Liver (tissue), 8 donors: ENCODE measurements at regions not wholly inside any gene's neighbourhood (a gene's known extent, or its start where the extent isn't known, plus 50 kb on each side); places are given as distances from the start of the nearest gene placed in this dataset.

Experiments
- DNase-seq: peaks from one replicate; pipeline ENCODE4 v3.0.0-alpha.2; 2017; ENCODE audit warnings: low spot score
- H3K27ac ChIP-seq, 2 donors: one replicate each; pipeline ENCODE4 v1.7.0; 2013; ENCODE audit warnings: inconsistent platforms in 2 of 2, low read length in 2 of 2, control low read depth in 1 of 2, low read depth in 1 of 2, mild to moderate bottlenecking in 1 of 2
- H3K27me3 ChIP-seq, 4 donors: one replicate each; pipeline versions ENCODE4 v1.6.1 to v1.7.0; 2013; ENCODE audit warnings: low read length in 3 of 4, inconsistent platforms in 1 of 4, mild to moderate bottlenecking in 1 of 4, moderate library complexity in 1 of 4; ENCODE audit not compliant: control insufficient read depth in 4 of 4, insufficient read depth in 4 of 4
- H3K36me3 ChIP-seq, 4 donors: one replicate each; pipeline versions ENCODE4 v1.6.1 to v1.7.0; 2013; ENCODE audit warnings: low read length in 3 of 4, mild to moderate bottlenecking in 3 of 4, low read depth in 1 of 4, moderate library complexity in 1 of 4; ENCODE audit not compliant: control insufficient read depth in 4 of 4, insufficient read depth in 3 of 4
- H3K4me1 ChIP-seq, 4 donors: one replicate each; pipeline versions ENCODE4 v1.6.1 to v1.7.0; 2013; ENCODE audit warnings: low read length in 3 of 4, mild to moderate bottlenecking in 3 of 4, moderate library complexity in 1 of 4; ENCODE audit not compliant: control insufficient read depth in 4 of 4, insufficient read depth in 4 of 4
- H3K4me3 ChIP-seq, 3 donors: one replicate each; pipeline versions ENCODE4 v1.6.1 to v1.7.0; 2013; ENCODE audit warnings: low read length in 3 of 3, control low read depth in 1 of 3, low read depth in 1 of 3, mild to moderate bottlenecking in 1 of 3
- H3K9ac ChIP-seq, 2 donors: one replicate each; pipeline ENCODE4 v1.7.0; 2013; ENCODE audit warnings: low read length in 2 of 2, mild to moderate bottlenecking in 2 of 2, moderate library complexity in 2 of 2, control low read depth in 1 of 2, low read depth in 1 of 2
- H3K9me3 ChIP-seq, 4 donors: one replicate each; pipeline versions ENCODE4 v1.6.1 to v1.7.0; 2013; ENCODE audit warnings: low read length in 3 of 4; ENCODE audit not compliant: control insufficient read depth in 4 of 4
- EGR1 ChIP-seq, 2 donors: IDR thresholded peaks; 2 replicates each; pipeline ENCODE4 v1.6.1; 2016 to 2018; ENCODE audit warnings: antibody characterized with exemption in 2 of 2, low read depth in 2 of 2
- FOXA1 ChIP-seq: IDR thresholded peaks from 2 replicates; pipeline ENCODE4 v1.6.1; 2016; ENCODE audit warnings: antibody characterized with exemption
- FOXA2 ChIP-seq: IDR thresholded peaks from 2 replicates; pipeline ENCODE4 v1.6.1; 2016; ENCODE audit warnings: antibody characterized with exemption
- GABPA ChIP-seq, 2 donors: IDR thresholded peaks in 1 of 2; conservative IDR thresholded peaks in 1 of 2; 2 replicates each; pipeline ENCODE4 v1.6.1; 2016; ENCODE audit warnings: antibody characterized with exemption in 2 of 2, mild to moderate bottlenecking in 1 of 2, moderate library complexity in 1 of 2
- HNF4A ChIP-seq, 2 donors: conservative IDR thresholded peaks; 2 replicates each; pipeline ENCODE4 v1.6.1; 2016; ENCODE audit warnings: antibody characterized with exemption in 2 of 2, mild to moderate bottlenecking in 2 of 2
- HNF4G ChIP-seq: IDR thresholded peaks from 2 replicates; pipeline ENCODE4 v1.6.1; 2016; ENCODE audit warnings: antibody characterized with exemption
- JUND ChIP-seq, 2 donors: IDR thresholded peaks; 2 replicates each; pipeline ENCODE4 v1.6.1; 2016; ENCODE audit warnings: antibody characterized with exemption in 2 of 2
- NR2F2 ChIP-seq: IDR thresholded peaks from 2 replicates; pipeline ENCODE4 v1.6.1; 2016; ENCODE audit warnings: antibody characterized with exemption
- RAD21 ChIP-seq, 2 donors: IDR thresholded peaks; 2 replicates each; pipeline ENCODE4 v1.6.1; 2016; ENCODE audit warnings: antibody characterized with exemption in 2 of 2, mild to moderate bottlenecking in 2 of 2
- SP1 ChIP-seq: IDR thresholded peaks from 2 replicates; pipeline ENCODE4 v1.6.1; 2018; ENCODE audit warnings: antibody characterized with exemption, mild to moderate bottlenecking
- TAF1 ChIP-seq: conservative IDR thresholded peaks from 2 replicates; pipeline ENCODE4 v1.6.1; 2016; ENCODE audit warnings: antibody characterized with exemption, mild to moderate bottlenecking
- WGBS: extraction: QIAGEN DNeasy Blood & Tissue Kit; methylation state at CpG from one replicate; pipeline ENCODE4 v1.1.7; 2013; 5-methylcytosine and 5-hydroxymethylcytosine counted together
- TF ChIP-seq, protein P1 (sequence below): IDR thresholded peaks from 2 replicates; pipeline ENCODE4 v1.6.1; 2016; ENCODE audit warnings: antibody characterized with exemption
- TF ChIP-seq, protein P2 (sequence below): IDR thresholded peaks from 2 replicates; pipeline ENCODE4 v1.6.1; 2016; ENCODE audit warnings: antibody characterized with exemption
- TF ChIP-seq, protein P3 (sequence below): IDR thresholded peaks from 2 replicates; pipeline ENCODE4 v1.6.1; 2016; ENCODE audit warnings: antibody characterized with exemption
- TF ChIP-seq, protein P4 (sequence below): fragments of 150-350 bp; IDR thresholded peaks from 2 replicates; pipeline ENCODE4 v1.5.1; 2017; ENCODE audit warnings: improper control_type of control experiment, low read depth, low read length; ENCODE audit not compliant: missing input control
- TF ChIP-seq, protein P5 (sequence below): IDR thresholded peaks from 2 replicates; pipeline ENCODE4 v1.6.1; 2016; ENCODE audit warnings: antibody characterized with exemption, mild to moderate bottlenecking
- donor health status: healthy.
- donor health status: healthy.
- donor health status: healthy.
- donor health status: healthy.
- donor health status: healthy.

DNA sequence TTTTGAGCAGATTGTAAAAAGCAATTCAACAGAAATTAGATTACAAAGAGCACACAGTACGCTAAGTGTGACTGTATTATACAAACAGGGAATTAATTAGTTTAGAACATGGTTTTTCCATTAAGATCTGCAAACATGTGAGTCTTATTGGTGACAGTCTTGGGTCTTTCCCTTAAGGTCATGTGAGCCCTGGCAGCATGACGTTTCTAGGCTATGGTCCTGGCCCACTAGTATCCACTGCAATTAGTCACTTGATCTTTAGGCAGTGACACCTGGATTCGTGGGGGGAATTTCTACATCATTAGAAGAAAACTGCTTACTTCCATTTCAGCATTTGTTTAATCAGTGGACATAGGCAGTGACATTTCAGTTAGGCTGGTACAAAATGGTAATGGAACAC is 360.2 kb upstream of the NR2F2 start (continued):
- TF ChIP-seq, protein P1, sequence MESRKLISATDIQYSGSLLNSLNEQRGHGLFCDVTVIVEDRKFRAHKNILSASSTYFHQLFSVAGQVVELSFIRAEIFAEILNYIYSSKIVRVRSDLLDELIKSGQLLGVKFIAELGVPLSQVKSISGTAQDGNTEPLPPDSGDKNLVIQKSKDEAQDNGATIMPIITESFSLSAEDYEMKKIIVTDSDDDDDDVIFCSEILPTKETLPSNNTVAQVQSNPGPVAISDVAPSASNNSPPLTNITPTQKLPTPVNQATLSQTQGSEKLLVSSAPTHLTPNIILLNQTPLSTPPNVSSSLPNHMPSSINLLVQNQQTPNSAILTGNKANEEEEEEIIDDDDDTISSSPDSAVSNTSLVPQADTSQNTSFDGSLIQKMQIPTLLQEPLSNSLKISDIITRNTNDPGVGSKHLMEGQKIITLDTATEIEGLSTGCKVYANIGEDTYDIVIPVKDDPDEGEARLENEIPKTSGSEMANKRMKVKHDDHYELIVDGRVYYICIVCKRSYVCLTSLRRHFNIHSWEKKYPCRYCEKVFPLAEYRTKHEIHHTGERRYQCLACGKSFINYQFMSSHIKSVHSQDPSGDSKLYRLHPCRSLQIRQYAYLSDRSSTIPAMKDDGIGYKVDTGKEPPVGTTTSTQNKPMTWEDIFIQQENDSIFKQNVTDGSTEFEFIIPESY = no peak
- TF ChIP-seq HNF4G (no peak), EGR1 (IDR thresholded peaks at IDR 0.05; ENCODE audit: low read depth in 2 of 2) (no peak), SP1 (no peak)
- TF ChIP-seq, protein P2, sequence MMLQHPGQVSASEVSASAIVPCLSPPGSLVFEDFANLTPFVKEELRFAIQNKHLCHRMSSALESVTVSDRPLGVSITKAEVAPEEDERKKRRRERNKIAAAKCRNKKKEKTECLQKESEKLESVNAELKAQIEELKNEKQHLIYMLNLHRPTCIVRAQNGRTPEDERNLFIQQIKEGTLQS = no peak

DNA sequence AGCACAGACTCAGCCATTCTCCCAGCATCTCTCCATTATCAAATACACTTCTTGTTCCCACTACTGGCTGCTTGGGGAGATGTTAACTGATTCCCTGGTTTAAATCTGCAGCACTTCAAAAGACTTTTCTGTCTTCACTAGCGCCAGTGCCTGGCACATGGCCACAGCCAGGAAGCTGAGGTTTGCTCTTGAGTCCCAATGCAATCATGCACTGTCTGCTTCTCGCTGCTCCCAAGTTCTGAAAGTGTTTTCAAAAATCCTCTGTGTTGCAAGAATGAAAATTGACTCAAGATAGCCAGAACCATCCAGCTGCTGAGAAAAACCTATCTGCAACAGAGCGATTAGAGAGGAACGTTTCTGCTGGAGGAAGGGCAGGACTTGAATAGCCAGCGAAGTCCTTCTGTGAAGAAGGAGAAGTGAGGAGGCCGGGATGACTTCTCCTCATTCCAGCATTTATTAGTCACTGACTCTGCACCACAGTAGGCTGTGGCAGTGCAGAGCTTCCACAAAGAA is 358.4 kb upstream of the NR2F2 start:
- Histone ChIP-seq H3K4me1 (no peaks in the 10 kb centered on the region), H3K27ac (no peak overlapping the region), H3K27me3 (no peaks in the 10 kb centered on the region), H3K9me3 (no peaks in the 10 kb centered on the region), H3K4me3 (no peak overlapping the region), H3K36me3 (no peaks in the 10 kb centered on the region), H3K9ac (no peak overlapping the region)
- no peak for DNase-seq
- TF ChIP-seq GABPA (IDR thresholded peaks at IDR 0.05 in 1 of 2, conservative IDR thresholded peaks at IDR 0.05 in 1 of 2) (no peak), HNF4A (conservative IDR thresholded peaks at IDR 0.05) (no peak)
- WGBS = 63% methylated on average over 6 of the region's 6 CpGs

DNA sequence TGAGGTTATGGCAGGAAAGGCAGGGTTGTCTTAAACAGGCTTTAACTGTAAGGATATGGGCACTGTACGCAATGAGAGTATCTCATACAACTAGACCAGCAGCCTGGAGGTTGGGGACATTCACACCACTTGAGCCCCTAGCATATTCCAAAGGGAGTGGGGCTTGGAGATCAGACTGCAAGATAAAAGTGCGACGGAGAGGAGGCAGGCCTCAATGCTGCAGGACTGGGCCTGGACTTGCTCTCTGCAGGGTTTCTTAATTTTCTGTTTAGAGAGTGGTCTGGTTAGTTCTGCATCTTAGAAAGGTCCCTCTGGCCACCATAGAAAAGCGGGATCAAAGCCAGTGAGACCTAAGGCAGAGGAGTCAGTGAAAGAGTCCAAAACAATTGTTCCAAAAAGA is 357.7 kb upstream of the NR2F2 start:
- Histone ChIP-seq H3K4me1 (no peaks in the 10 kb centered on the region), H3K4me3 (no peak overlapping the region), H3K27me3 (no peaks in the 10 kb centered on the region), H3K36me3 (no peaks in the 10 kb centered on the region), H3K9ac (no peak overlapping the region), H3K9me3 (no peaks in the 10 kb centered on the region), H3K27ac (no peak overlapping the region)
- no peak for DNase-seq
- TF ChIP-seq EGR1 (IDR thresholded peaks at IDR 0.05; ENCODE audit: low read depth in 2 of 2) (no peak), HNF4A (conservative IDR thresholded peaks at IDR 0.05) (no peak), RAD21 (IDR thresholded peaks at IDR 0.05) (no peak), JUND (IDR thresholded peaks at IDR 0.05) (no peak), HNF4G (no peak), GABPA (IDR thresholded peaks at IDR 0.05 in 1 of 2, conservative IDR thresholded peaks at IDR 0.05 in 1 of 2) (no peak), FOXA1 (no peak), FOXA2 (no peak), NR2F2 (no peak), TAF1 (no peak)
- TF ChIP-seq, protein P3, sequence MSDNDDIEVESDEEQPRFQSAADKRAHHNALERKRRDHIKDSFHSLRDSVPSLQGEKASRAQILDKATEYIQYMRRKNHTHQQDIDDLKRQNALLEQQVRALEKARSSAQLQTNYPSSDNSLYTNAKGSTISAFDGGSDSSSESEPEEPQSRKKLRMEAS = no peak
- TF ChIP-seq, protein P2 = no peak
- TF ChIP-seq, protein P1 = no peak
- TF ChIP-seq, protein P4, sequence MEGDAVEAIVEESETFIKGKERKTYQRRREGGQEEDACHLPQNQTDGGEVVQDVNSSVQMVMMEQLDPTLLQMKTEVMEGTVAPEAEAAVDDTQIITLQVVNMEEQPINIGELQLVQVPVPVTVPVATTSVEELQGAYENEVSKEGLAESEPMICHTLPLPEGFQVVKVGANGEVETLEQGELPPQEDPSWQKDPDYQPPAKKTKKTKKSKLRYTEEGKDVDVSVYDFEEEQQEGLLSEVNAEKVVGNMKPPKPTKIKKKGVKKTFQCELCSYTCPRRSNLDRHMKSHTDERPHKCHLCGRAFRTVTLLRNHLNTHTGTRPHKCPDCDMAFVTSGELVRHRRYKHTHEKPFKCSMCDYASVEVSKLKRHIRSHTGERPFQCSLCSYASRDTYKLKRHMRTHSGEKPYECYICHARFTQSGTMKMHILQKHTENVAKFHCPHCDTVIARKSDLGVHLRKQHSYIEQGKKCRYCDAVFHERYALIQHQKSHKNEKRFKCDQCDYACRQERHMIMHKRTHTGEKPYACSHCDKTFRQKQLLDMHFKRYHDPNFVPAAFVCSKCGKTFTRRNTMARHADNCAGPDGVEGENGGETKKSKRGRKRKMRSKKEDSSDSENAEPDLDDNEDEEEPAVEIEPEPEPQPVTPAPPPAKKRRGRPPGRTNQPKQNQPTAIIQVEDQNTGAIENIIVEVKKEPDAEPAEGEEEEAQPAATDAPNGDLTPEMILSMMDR = no peak
- TF ChIP-seq, protein P5, sequence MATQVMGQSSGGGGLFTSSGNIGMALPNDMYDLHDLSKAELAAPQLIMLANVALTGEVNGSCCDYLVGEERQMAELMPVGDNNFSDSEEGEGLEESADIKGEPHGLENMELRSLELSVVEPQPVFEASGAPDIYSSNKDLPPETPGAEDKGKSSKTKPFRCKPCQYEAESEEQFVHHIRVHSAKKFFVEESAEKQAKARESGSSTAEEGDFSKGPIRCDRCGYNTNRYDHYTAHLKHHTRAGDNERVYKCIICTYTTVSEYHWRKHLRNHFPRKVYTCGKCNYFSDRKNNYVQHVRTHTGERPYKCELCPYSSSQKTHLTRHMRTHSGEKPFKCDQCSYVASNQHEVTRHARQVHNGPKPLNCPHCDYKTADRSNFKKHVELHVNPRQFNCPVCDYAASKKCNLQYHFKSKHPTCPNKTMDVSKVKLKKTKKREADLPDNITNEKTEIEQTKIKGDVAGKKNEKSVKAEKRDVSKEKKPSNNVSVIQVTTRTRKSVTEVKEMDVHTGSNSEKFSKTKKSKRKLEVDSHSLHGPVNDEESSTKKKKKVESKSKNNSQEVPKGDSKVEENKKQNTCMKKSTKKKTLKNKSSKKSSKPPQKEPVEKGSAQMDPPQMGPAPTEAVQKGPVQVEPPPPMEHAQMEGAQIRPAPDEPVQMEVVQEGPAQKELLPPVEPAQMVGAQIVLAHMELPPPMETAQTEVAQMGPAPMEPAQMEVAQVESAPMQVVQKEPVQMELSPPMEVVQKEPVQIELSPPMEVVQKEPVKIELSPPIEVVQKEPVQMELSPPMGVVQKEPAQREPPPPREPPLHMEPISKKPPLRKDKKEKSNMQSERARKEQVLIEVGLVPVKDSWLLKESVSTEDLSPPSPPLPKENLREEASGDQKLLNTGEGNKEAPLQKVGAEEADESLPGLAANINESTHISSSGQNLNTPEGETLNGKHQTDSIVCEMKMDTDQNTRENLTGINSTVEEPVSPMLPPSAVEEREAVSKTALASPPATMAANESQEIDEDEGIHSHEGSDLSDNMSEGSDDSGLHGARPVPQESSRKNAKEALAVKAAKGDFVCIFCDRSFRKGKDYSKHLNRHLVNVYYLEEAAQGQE = no peak
- WGBS = 97% methylated on average over 4 of the region's 4 CpGs
